Stimulated activated naive CD8-positive, alpha-beta T cell treated with anti-CD3 and anti-CD28 coated beads, Interleukin-15, Interleukin-2, amounts not matched to agents 100 ng/mL and 50 ng/mL, for 24 hours (primary cell): ENCODE measurements at regions not wholly inside any gene's neighbourhood (a gene's known extent, or its start where the extent isn't known, plus 50 kb on each side); places are given as distances from the start of the nearest gene placed in this dataset.
"Not testable (repeated sequence)": the region's sequence is repeated elsewhere in the genome, so short reads cannot be mapped to it uniquely, and the experiment has no call there.

Experiments used
- H3K27ac Mint-ChIP-seq: one replicate; pipeline ENCODE4 v1.8.0; 2021; ENCODE audit warnings: mild to moderate bottlenecking, mixed read lengths
- H3K27me3 Mint-ChIP-seq: one replicate; pipeline ENCODE4 v1.8.0; 2021; ENCODE audit warnings: mixed read lengths
- H3K36me3 Mint-ChIP-seq: one replicate; pipeline ENCODE4 v1.8.0; 2021; ENCODE audit warnings: low read depth, mixed read lengths
- H3K4me1 Mint-ChIP-seq: one replicate; pipeline ENCODE4 v1.8.0; 2021; ENCODE audit warnings: low read depth, mixed read lengths
- H3K4me3 Mint-ChIP-seq: one replicate; pipeline ENCODE4 v1.8.0; 2021; ENCODE audit warnings: mild to moderate bottlenecking, mixed read lengths
- H3K9me3 Mint-ChIP-seq: one replicate; pipeline ENCODE4 v1.8.0; 2021; ENCODE audit warnings: mixed read lengths

GRCh38 chr17:71440513-71440912 lies 680.3 kb upstream of the SOX9 start:
- Mint-ChIP-seq H3K36me3 (no peaks in the 10 kb centered on the region), H3K4me3 (no peak overlapping the region), H3K9me3 (peaks cover 3% of the 10 kb centered on the region), H3K27me3 (no peaks in the 10 kb centered on the region), H3K27ac (no peak overlapping the region), H3K4me1 (no peaks in the 10 kb centered on the region)

- Mint-ChIP-seq H3K9me3 (peaks cover 3% of the 10 kb centered on the region), H3K27me3 (no peaks in the 10 kb centered on the region), H3K4me1 (no peaks in the 10 kb centered on the region), H3K27ac (no peak overlapping the region), H3K36me3 (no peaks in the 10 kb centered on the region), H3K4me3 (no peak overlapping the region)
These were observed 679.7 kb upstream of the SOX9 start for GRCh38 chr17:71441098-71441497.

- H3K4me3 Mint-ChIP-seq = no peak overlapping the region
- H3K27me3 Mint-ChIP-seq = no peaks in the 10 kb centered on the region
- peaks cover 3% of the 10 kb centered on the region for H3K9me3 Mint-ChIP-seq
- no peak overlapping the region for H3K27ac Mint-ChIP-seq
- H3K36me3 Mint-ChIP-seq = no peaks in the 10 kb centered on the region
- H3K4me1 Mint-ChIP-seq = no peaks in the 10 kb centered on the region
These were observed 676.7 kb upstream of the SOX9 start for GRCh38 chr17:71444078-71444477.

GRCh38 chr17:71446645-71447437 lies 674.0 kb upstream of the SOX9 start:
- Mint-ChIP-seq H3K36me3 (no peaks in the 10 kb centered on the region), H3K4me3 (no peak overlapping the region), H3K9me3 (peaks cover 4% of the 10 kb centered on the region), H3K27me3 (no peaks in the 10 kb centered on the region), H3K4me1 (no peaks in the 10 kb centered on the region), H3K27ac (no peak overlapping the region)

- Mint-ChIP-seq H3K4me1 (no peaks in the 10 kb centered on the region), H3K9me3 (peaks cover 4% of the 10 kb centered on the region), H3K4me3 (no peak overlapping the region), H3K36me3 (no peaks in the 10 kb centered on the region), H3K27me3 (no peaks in the 10 kb centered on the region), H3K27ac (no peak overlapping the region)
These were observed 673.2 kb upstream of the SOX9 start for GRCh38 chr17:71447644-71448043.

- not testable (repeated sequence) for H3K4me1 Mint-ChIP-seq, H3K9me3 Mint-ChIP-seq, H3K4me3 Mint-ChIP-seq, H3K36me3 Mint-ChIP-seq, H3K27me3 Mint-ChIP-seq, H3K27ac Mint-ChIP-seq
These were observed 670.2 kb upstream of the SOX9 start for GRCh38 chr17:71450657-71451056.

- H3K27me3 Mint-ChIP-seq = no peaks in the 10 kb centered on the region
- no peaks in the 10 kb centered on the region for H3K36me3 Mint-ChIP-seq
- no peak overlapping the region for H3K4me3 Mint-ChIP-seq
- H3K9me3 Mint-ChIP-seq = peaks cover 4% of the 10 kb centered on the region
- no peaks in the 10 kb centered on the region for H3K4me1 Mint-ChIP-seq
- H3K27ac Mint-ChIP-seq = no peak overlapping the region
These were observed 666.9 kb upstream of the SOX9 start for GRCh38 chr17:71453876-71454422.

GRCh38 chr17:71455219-71455618 lies 665.6 kb upstream of the SOX9 start:
- Mint-ChIP-seq H3K9me3 (peaks cover 5% of the 10 kb centered on the region), H3K36me3 (no peaks in the 10 kb centered on the region)

GRCh38 chr17:71458322-71458721 lies 662.5 kb upstream of the SOX9 start:
- H3K4me1 Mint-ChIP-seq = no peaks in the 10 kb centered on the region
- H3K4me3 Mint-ChIP-seq = no peak overlapping the region
- peaks cover 5% of the 10 kb centered on the region for H3K9me3 Mint-ChIP-seq
- no peak overlapping the region for H3K27ac Mint-ChIP-seq
- H3K27me3 Mint-ChIP-seq = no peaks in the 10 kb centered on the region
- no peaks in the 10 kb centered on the region for H3K36me3 Mint-ChIP-seq

More at GRCh38 chr17:71455219-71455618, 665.6 kb upstream of the SOX9 start:
- Mint-ChIP-seq H3K4me3 (no peak overlapping the region), H3K27me3 (no peaks in the 10 kb centered on the region), H3K27ac (no peak overlapping the region), H3K4me1 (no peaks in the 10 kb centered on the region)

GRCh38 chr17:71460943-71461342 lies 659.9 kb upstream of the SOX9 start:
- Mint-ChIP-seq H3K9me3 (peaks cover 5% of the 10 kb centered on the region), H3K27ac (no peak overlapping the region), H3K4me1 (no peaks in the 10 kb centered on the region), H3K27me3 (no peaks in the 10 kb centered on the region), H3K4me3 (no peak overlapping the region), H3K36me3 (no peaks in the 10 kb centered on the region)

GRCh38 chr17:71461498-71462169 lies 659.2 kb upstream of the SOX9 start:
- Mint-ChIP-seq H3K27ac (no peak overlapping the region), H3K27me3 (no peaks in the 10 kb centered on the region), H3K4me1 (no peaks in the 10 kb centered on the region), H3K4me3 (no peak overlapping the region), H3K9me3 (peaks cover 5% of the 10 kb centered on the region), H3K36me3 (no peaks in the 10 kb centered on the region)

GRCh38 chr17:71464241-71464640 lies 656.6 kb upstream of the SOX9 start:
- no peaks in the 10 kb centered on the region for H3K4me1 Mint-ChIP-seq
- peaks cover 5% of the 10 kb centered on the region for H3K9me3 Mint-ChIP-seq
- H3K27ac Mint-ChIP-seq = no peak overlapping the region
- no peaks in the 10 kb centered on the region for H3K27me3 Mint-ChIP-seq
- H3K4me3 Mint-ChIP-seq = no peak overlapping the region
- H3K36me3 Mint-ChIP-seq = no peaks in the 10 kb centered on the region

GRCh38 chr17:71464751-71465150 lies 656.1 kb upstream of the SOX9 start:
- Mint-ChIP-seq H3K36me3 (no peaks in the 10 kb centered on the region), H3K4me3 (no peak overlapping the region)

GRCh38 chr17:71467719-71468118 lies 653.1 kb upstream of the SOX9 start:
- Mint-ChIP-seq H3K27ac (no peak overlapping the region), H3K4me1 (no peaks in the 10 kb centered on the region), H3K36me3 (no peaks in the 10 kb centered on the region), H3K4me3 (no peak overlapping the region), H3K9me3 (no peaks in the 10 kb centered on the region), H3K27me3 (no peaks in the 10 kb centered on the region)

More at GRCh38 chr17:71464751-71465150, 656.1 kb upstream of the SOX9 start:
- Mint-ChIP-seq H3K4me1 (no peaks in the 10 kb centered on the region), H3K27ac (no peak overlapping the region), H3K27me3 (no peaks in the 10 kb centered on the region), H3K9me3 (peaks cover 2% of the 10 kb centered on the region)

GRCh38 chr17:71470062-71470461 lies 650.8 kb upstream of the SOX9 start:
- Mint-ChIP-seq H3K4me1 (no peaks in the 10 kb centered on the region), H3K27ac (no peak overlapping the region), H3K36me3 (no peaks in the 10 kb centered on the region), H3K27me3 (peaks cover 3% of the 10 kb centered on the region), H3K9me3 (no peaks in the 10 kb centered on the region), H3K4me3 (no peak overlapping the region)
